ENCODE measurements at regions not wholly inside any gene's neighbourhood (a gene's known extent, or its start where the extent isn't known, plus 50 kb on each side); places are given as distances from the start of the nearest gene placed in this dataset.

DNA sequence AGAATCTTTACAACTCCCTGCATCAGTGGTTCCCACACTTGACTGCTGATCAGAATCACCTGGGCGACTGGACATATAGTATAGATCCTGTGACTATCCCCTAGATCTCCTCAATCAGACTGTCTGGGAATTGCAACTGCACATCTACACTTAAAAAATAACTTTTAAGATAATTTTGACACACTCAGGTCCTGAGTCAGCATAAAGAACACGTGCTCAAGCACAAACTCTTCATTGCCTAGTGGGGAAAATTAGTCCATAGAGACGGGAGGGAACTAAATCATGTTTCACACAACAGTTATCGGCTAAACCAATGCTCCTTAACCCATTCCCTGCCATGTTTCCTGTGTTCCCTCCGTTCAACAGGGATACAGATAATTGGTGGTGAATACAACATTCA, 243.5 kb upstream of the FGF13 start:
- DNase-seq (ENCODE audit: insufficient read length, low spot score) (no peak), FAIRE-seq (no peak)
- TF ChIP-seq, protein P1, sequence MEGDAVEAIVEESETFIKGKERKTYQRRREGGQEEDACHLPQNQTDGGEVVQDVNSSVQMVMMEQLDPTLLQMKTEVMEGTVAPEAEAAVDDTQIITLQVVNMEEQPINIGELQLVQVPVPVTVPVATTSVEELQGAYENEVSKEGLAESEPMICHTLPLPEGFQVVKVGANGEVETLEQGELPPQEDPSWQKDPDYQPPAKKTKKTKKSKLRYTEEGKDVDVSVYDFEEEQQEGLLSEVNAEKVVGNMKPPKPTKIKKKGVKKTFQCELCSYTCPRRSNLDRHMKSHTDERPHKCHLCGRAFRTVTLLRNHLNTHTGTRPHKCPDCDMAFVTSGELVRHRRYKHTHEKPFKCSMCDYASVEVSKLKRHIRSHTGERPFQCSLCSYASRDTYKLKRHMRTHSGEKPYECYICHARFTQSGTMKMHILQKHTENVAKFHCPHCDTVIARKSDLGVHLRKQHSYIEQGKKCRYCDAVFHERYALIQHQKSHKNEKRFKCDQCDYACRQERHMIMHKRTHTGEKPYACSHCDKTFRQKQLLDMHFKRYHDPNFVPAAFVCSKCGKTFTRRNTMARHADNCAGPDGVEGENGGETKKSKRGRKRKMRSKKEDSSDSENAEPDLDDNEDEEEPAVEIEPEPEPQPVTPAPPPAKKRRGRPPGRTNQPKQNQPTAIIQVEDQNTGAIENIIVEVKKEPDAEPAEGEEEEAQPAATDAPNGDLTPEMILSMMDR (IDR thresholded peaks at IDR 0.05; ENCODE audit: insufficient read depth, missing control alignments): no peak

DNA sequence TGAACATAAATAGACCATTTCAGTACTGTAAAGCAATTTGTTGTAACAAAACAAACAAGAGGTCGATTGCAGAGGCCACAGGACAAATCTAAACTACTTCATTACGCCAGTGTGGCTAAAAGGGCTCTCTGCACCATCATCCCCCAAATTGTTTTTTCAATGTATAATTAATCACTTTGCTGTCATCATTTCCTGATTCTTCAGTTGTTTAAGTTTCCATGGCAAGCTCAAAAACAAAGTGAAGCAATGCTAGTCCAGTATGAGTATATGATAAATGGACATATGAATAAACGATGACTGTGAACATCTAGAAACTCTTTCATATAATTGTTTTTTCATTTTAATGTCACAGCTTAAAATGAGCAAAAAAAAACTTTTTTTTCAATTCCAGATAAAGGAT, 235.4 kb upstream of the FGF13 start:
- DNase-seq (ENCODE audit: insufficient read length, low spot score) (no peak), FAIRE-seq (no peak)
- TF ChIP-seq, protein P1 (IDR thresholded peaks at IDR 0.05; ENCODE audit: insufficient read depth, missing control alignments): no peak

DNA sequence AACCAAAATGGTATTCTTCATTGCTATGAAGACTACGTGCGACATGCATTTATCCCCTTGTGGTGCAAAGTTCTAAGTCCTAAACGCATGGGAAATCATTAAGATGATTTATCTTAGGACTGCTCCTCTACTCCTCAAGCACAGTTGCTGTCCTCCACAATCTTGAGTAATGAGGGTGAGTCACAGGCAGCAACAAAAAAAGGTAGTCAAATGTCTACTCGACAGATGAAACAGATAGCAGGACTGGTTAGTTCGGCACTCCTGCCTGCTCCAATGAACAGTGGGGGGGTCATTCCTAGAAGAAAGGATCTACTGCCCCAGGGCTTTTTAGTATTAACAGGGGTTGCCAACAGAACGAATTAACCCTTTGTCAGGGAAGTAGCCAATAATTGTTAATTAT, 233.7 kb upstream of the FGF13 start:
- FAIRE-seq: no peak
- DNase-seq (ENCODE audit: insufficient read length, low spot score): no peak
- TF ChIP-seq, protein P1 (IDR thresholded peaks at IDR 0.05; ENCODE audit: insufficient read depth, missing control alignments): no peak

DNA sequence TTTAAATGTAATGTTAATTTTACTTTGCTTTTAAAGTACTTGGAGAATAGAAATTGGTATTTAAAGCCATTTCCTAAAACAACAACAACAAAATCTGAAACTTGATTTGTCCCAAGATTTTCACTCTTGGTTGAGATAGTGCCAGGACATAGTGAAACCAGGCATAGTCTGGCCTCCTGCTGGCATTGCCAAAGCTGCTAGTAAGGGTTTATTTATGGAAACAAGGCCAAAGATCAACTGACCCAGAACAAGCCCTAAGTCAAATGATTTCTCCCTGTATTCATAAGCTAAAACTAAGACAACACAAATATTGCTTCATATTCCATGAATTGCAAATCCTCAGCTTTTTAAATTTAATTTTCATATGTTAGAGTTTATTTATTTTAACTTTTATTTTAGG, 227.5 kb upstream of the FGF13 start:
- TF ChIP-seq, protein P1 (IDR thresholded peaks at IDR 0.05; ENCODE audit: insufficient read depth, missing control alignments): no peak
- FAIRE-seq (no peak), DNase-seq (ENCODE audit: insufficient read length, low spot score) (no peak)

DNA sequence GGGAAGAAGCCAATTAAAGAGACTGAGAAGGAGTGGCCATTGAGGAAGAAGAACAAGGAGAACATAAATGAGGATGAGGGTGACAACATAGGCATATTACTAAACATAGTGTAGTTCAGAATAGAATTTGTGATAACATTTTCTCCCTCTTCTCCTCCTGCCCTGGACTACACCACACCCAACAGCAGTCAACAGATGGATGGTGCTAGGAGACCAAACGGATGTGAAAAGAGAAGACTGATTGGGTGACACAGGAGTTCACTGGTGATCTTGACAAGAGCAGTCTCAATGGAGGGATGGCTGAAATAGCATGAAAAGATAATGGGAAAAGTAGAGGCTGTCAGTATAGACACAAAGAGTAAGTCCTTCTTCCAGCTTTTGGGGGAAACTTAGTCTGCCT, 226.5 kb upstream of the FGF13 start:
- FAIRE-seq (no peak), DNase-seq (ENCODE audit: insufficient read length, low spot score) (no peak)
- TF ChIP-seq, protein P1 (IDR thresholded peaks at IDR 0.05; ENCODE audit: insufficient read depth, missing control alignments): no peak

DNA sequence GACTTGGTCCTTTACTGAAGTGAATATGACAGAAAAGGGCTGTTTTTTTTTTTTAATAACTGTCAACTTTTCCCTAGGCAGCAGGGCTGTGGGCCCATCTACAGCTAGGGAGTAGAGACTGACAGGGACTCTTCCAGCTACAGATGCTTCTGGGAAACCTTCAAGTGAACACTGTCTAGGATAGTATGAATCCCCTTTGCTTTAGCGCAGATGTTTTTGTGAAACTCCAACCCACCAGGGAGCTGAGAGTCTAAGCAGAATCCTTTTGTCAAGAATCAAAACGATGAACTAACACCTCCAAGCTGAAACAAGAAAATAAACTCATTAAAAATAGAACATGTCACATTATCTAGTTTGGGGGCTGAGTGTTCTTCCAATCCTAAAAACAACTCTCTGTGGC, 219.7 kb upstream of the FGF13 start:
- TF ChIP-seq, protein P1 (IDR thresholded peaks at IDR 0.05; ENCODE audit: insufficient read depth, missing control alignments): no peak
- FAIRE-seq: no peak

DNA sequence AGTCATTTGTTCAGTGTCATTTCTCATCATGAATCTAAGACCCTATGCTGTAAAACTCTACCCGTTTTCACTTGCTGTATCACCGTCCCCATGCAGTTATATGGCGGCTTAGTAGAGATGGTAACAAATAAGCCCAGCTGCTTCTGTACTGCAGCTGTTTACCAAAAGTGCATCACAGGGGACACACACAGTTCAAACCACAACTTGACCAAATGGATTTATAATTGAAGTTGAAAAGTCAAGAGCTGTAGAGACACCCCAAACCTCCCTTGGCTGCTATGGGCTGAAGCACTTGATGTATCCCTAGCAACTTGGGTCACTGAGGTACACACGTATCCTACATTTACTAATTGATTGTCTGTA, 219.0 kb upstream of the FGF13 start:
- FAIRE-seq: no peak
- no peak for DNase-seq (ENCODE audit: insufficient read length, low spot score)
- TF ChIP-seq, protein P1 (IDR thresholded peaks at IDR 0.05; ENCODE audit: insufficient read depth, missing control alignments): no peak

More for the DNA sequence above, 219.7 kb upstream of the FGF13 start:
- no peak for DNase-seq (ENCODE audit: insufficient read length, low spot score)

Measured in D721Med (cell line).